ENCODE measurements at regions not wholly inside any gene's neighbourhood (a gene's known extent, or its start where the extent isn't known, plus 50 kb on each side); places are given as distances from the start of the nearest gene placed in this dataset.
"Not testable (repeated sequence)": the region's sequence is repeated elsewhere in the genome, so short reads cannot be mapped to it uniquely, and the experiment has no call there.

- 78% methylated on average over 12 of the region's 12 CpGs for WGBS (ENCODE audit: low lambda C conversion rate, missing lambda C conversion rate)
- Histone ChIP-seq H3K79me2 (no peaks in the 10 kb centered on the region), H3K9me3 (ENCODE audit: low read depth) (no peaks in the 10 kb centered on the region), H3K27me3 (no peaks in the 10 kb centered on the region), H3K27ac (no peak overlapping the region), H3K36me3 (replicated peaks; ENCODE audit: insufficient read depth, low read depth) (no peaks in the 10 kb centered on the region), H3K4me1 (ENCODE audit: insufficient read depth) (no peaks in the 10 kb centered on the region), H3K4me3 (no peak overlapping the region), H2AFZ (no peak overlapping the region), H3K4me2 (no peak overlapping the region), H4K20me1 (ENCODE audit: insufficient read depth, poor library complexity, severe bottlenecking) (no peaks in the 10 kb centered on the region), H3K9me2 (replicated peaks; ENCODE audit: insufficient read depth) (no peaks in the 10 kb centered on the region)
- TF ChIP-seq EZH2 (IDR thresholded peaks at IDR 0.05; ENCODE audit: borderline replicate concordance), result no peak
- no peak for TF ChIP-seq CTCF (IDR thresholded peaks at IDR 0.05; ENCODE audit: poor library complexity)
- TF ChIP-seq EZH2phosphoT487 (IDR thresholded peaks at IDR 0.05; ENCODE audit: low read depth, severe bottlenecking, unreplicated experiment), result no peak
- DNase-seq (ENCODE audit: low spot score), result no peak
Measured at GRCh38 chr20:55094353-55094861, 619.0 kb downstream of the DOK5 start.

- no peaks in the 10 kb centered on the region for H4K20me1 ChIP-seq (ENCODE audit: insufficient read depth, poor library complexity, severe bottlenecking)
- no peaks in the 10 kb centered on the region for H3K36me3 ChIP-seq (replicated peaks; ENCODE audit: insufficient read depth, low read depth)
- H3K27ac ChIP-seq, result no peak overlapping the region
- H3K9me3 ChIP-seq (ENCODE audit: low read depth), result no peaks in the 10 kb centered on the region
- 61% methylated on average over 4 of the region's 4 CpGs for WGBS (ENCODE audit: low lambda C conversion rate, missing lambda C conversion rate)
- DNase-seq (ENCODE audit: low spot score), result no peak
- TF ChIP-seq EZH2 (IDR thresholded peaks at IDR 0.05; ENCODE audit: borderline replicate concordance), result no peak
- TF ChIP-seq EZH2phosphoT487 (IDR thresholded peaks at IDR 0.05; ENCODE audit: low read depth, severe bottlenecking, unreplicated experiment), result no peak
- TF ChIP-seq CTCF (IDR thresholded peaks at IDR 0.05; ENCODE audit: poor library complexity), result no peak
- no peaks in the 10 kb centered on the region for H3K27me3 ChIP-seq
- no peak overlapping the region for H3K4me2 ChIP-seq
- H3K4me3 ChIP-seq, result no peak overlapping the region
- H2AFZ ChIP-seq, result no peak overlapping the region
- H3K4me1 ChIP-seq (ENCODE audit: insufficient read depth), result no peaks in the 10 kb centered on the region
- H3K9me2 ChIP-seq (replicated peaks; ENCODE audit: insufficient read depth), result no peaks in the 10 kb centered on the region
- H3K79me2 ChIP-seq, result no peaks in the 10 kb centered on the region
Measured at GRCh38 chr20:55090286-55090685, 614.9 kb downstream of the DOK5 start.

GRCh38 chr20:55086421-55086820, 611.0 kb downstream of the DOK5 start:
- H3K9me2 ChIP-seq (replicated peaks; ENCODE audit: insufficient read depth), result no peaks in the 10 kb centered on the region
- no peak for DNase-seq (ENCODE audit: low spot score)
- no peaks in the 10 kb centered on the region for H3K79me2 ChIP-seq
- no peak overlapping the region for H3K4me3 ChIP-seq
- no peaks in the 10 kb centered on the region for H3K27me3 ChIP-seq
- H3K4me2 ChIP-seq, result no peak overlapping the region
- H3K4me1 ChIP-seq (ENCODE audit: insufficient read depth), result no peaks in the 10 kb centered on the region
- H3K9me3 ChIP-seq (ENCODE audit: low read depth), result no peaks in the 10 kb centered on the region
- H2AFZ ChIP-seq, result no peak overlapping the region
- H3K27ac ChIP-seq, result no peak overlapping the region
- 88% methylated on average over 1 of the region's 1 CpG for WGBS (ENCODE audit: low lambda C conversion rate, missing lambda C conversion rate)
- no peaks in the 10 kb centered on the region for H4K20me1 ChIP-seq (ENCODE audit: insufficient read depth, poor library complexity, severe bottlenecking)
- no peaks in the 10 kb centered on the region for H3K36me3 ChIP-seq (replicated peaks; ENCODE audit: insufficient read depth, low read depth)
- TF ChIP-seq EZH2 (IDR thresholded peaks at IDR 0.05; ENCODE audit: borderline replicate concordance) (no peak), CTCF (IDR thresholded peaks at IDR 0.05; ENCODE audit: poor library complexity) (no peak), EZH2phosphoT487 (IDR thresholded peaks at IDR 0.05; ENCODE audit: low read depth, severe bottlenecking, unreplicated experiment) (no peak)

- TF ChIP-seq EZH2phosphoT487 (IDR thresholded peaks at IDR 0.05; ENCODE audit: low read depth, severe bottlenecking, unreplicated experiment) (no peak), EZH2 (IDR thresholded peaks at IDR 0.05; ENCODE audit: borderline replicate concordance) (no peak), CTCF (IDR thresholded peaks at IDR 0.05; ENCODE audit: poor library complexity) (no peak)
- Histone ChIP-seq H3K4me3 (no peak overlapping the region), H3K79me2 (no peaks in the 10 kb centered on the region), H3K27ac (no peak overlapping the region), H3K9me2 (replicated peaks; ENCODE audit: insufficient read depth) (no peaks in the 10 kb centered on the region), H3K4me2 (no peak overlapping the region), H2AFZ (no peak overlapping the region), H3K9me3 (ENCODE audit: low read depth) (no peaks in the 10 kb centered on the region), H3K36me3 (replicated peaks; ENCODE audit: insufficient read depth, low read depth) (no peaks in the 10 kb centered on the region), H3K27me3 (no peaks in the 10 kb centered on the region), H4K20me1 (ENCODE audit: insufficient read depth, poor library complexity, severe bottlenecking) (no peaks in the 10 kb centered on the region), H3K4me1 (ENCODE audit: insufficient read depth) (no peaks in the 10 kb centered on the region)
- 89% methylated on average over 4 of the region's 4 CpGs for WGBS (ENCODE audit: low lambda C conversion rate, missing lambda C conversion rate)
- no peak for DNase-seq (ENCODE audit: low spot score)
Measured at GRCh38 chr20:55079917-55080316, 604.5 kb downstream of the DOK5 start.

GRCh38 chr20:55074266-55074840, 599.0 kb downstream of the DOK5 start:
- 95% methylated on average over 19 of the region's 19 CpGs for WGBS (ENCODE audit: low lambda C conversion rate, missing lambda C conversion rate)
- not testable (repeated sequence) for H2AFZ ChIP-seq

More at GRCh38 chr20:55074266-55074840, 599.0 kb downstream of the DOK5 start:
- H3K9me3 ChIP-seq (ENCODE audit: low read depth); H3K4me3 ChIP-seq; H3K79me2 ChIP-seq; H3K4me1 ChIP-seq (ENCODE audit: insufficient read depth); H3K27me3 ChIP-seq; H4K20me1 ChIP-seq (ENCODE audit: insufficient read depth, poor library complexity, severe bottlenecking); H3K4me2 ChIP-seq; DNase-seq (ENCODE audit: low spot score); H3K27ac ChIP-seq; H3K9me2 ChIP-seq (replicated peaks; ENCODE audit: insufficient read depth); H3K36me3 ChIP-seq (replicated peaks; ENCODE audit: insufficient read depth, low read depth): not testable (repeated sequence)
